H9 (cell line): ENCODE measurements at regions not wholly inside any gene's neighbourhood (a gene's known extent, or its start where the extent isn't known, plus 50 kb on each side); places are given as distances from the start of the nearest gene placed in this dataset.

ENCODE experiments used
- DNase-seq: peaks from one replicate; pipeline ENCODE4 v3.0.0-alpha.2; 2017
- H2AFZ ChIP-seq: one replicate; pipeline ENCODE4 v1.6.1; 2013; ENCODE audit warnings: mild to moderate bottlenecking, low read length, control low read depth, moderate library complexity
- H2AK5ac ChIP-seq: 2 replicates; pipeline ENCODE4 v1.6.1; 2013; ENCODE audit warnings: low read length, control low read depth, mixed read lengths; ENCODE audit not compliant: insufficient read length
- H2BK120ac ChIP-seq: one replicate; pipeline ENCODE4 v1.6.1; 2013; ENCODE audit warnings: low read depth, mild to moderate bottlenecking, low read length, control low read depth, inconsistent platforms; ENCODE audit not compliant: poor library complexity, severe bottlenecking
- H2BK12ac ChIP-seq: 2 replicates; pipeline ENCODE4 v1.6.1; 2013; ENCODE audit warnings: low read length, control low read depth, mixed read lengths, low read depth; ENCODE audit not compliant: insufficient read length
- H2BK15ac ChIP-seq: 2 replicates; pipeline ENCODE4 v1.6.1; 2013; ENCODE audit warnings: low read depth, low read length, control low read depth
- H2BK20ac ChIP-seq: one replicate; pipeline ENCODE4 v1.6.1; 2013; ENCODE audit warnings: low read depth, mild to moderate bottlenecking, low read length, control low read depth, inconsistent platforms; ENCODE audit not compliant: poor library complexity, severe bottlenecking
- H2BK5ac ChIP-seq: 2 replicates; pipeline ENCODE4 v1.6.1; 2013; ENCODE audit warnings: low read length, control low read depth, mixed read lengths; ENCODE audit not compliant: insufficient read length
- H3K14ac ChIP-seq: 2 replicates; pipeline ENCODE4 v1.6.1; 2013; ENCODE audit warnings: low read length, control low read depth; ENCODE audit not compliant: insufficient read depth
- H3K18ac ChIP-seq: 2 replicates; pipeline ENCODE4 v1.6.1; 2013; ENCODE audit warnings: low read depth, mild to moderate bottlenecking, mixed read lengths, low read length, control low read depth; ENCODE audit not compliant: insufficient read length
- H3K23ac ChIP-seq: 2 replicates; pipeline ENCODE4 v1.6.1; 2013; ENCODE audit warnings: low read length, control low read depth, mixed read lengths, low read depth; ENCODE audit not compliant: insufficient read length
- H3K23me2 ChIP-seq: 2 replicates; pipeline ENCODE4 v1.6.1; 2013; ENCODE audit warnings: low read depth, mild to moderate bottlenecking, mixed read lengths, low read length, control low read depth; ENCODE audit not compliant: insufficient read length, poor library complexity, severe bottlenecking
- H3K27ac ChIP-seq: 2 replicates; pipeline ENCODE4 v1.5.1; 2013; ENCODE audit warnings: low read length, control low read depth, mixed read lengths, low read depth; ENCODE audit not compliant: insufficient read length
- H3K27me3 ChIP-seq: 2 replicates; pipeline ENCODE4 v1.6.1; 2013; ENCODE audit warnings: low read length, control low read depth, inconsistent platforms; ENCODE audit not compliant: insufficient read depth
- H3K4ac ChIP-seq: 2 replicates; pipeline ENCODE4 v1.6.1; 2013; ENCODE audit warnings: low read depth, mild to moderate bottlenecking, control low read depth, inconsistent platforms, low read length, moderate library complexity
- H3K4me1 ChIP-seq: 2 replicates; pipeline ENCODE4 v1.6.1; 2013; ENCODE audit warnings: low read length, control low read depth, inconsistent platforms; ENCODE audit not compliant: insufficient read depth
- H3K4me2 ChIP-seq: 2 replicates; pipeline ENCODE4 v1.6.1; 2013; ENCODE audit warnings: low read length, control low read depth, mixed read lengths; ENCODE audit not compliant: insufficient read length, insufficient read depth
- H3K56ac ChIP-seq: 2 replicates; pipeline ENCODE4 v1.6.1; 2013; ENCODE audit warnings: low read depth, mild to moderate bottlenecking, mixed read lengths, low read length, control low read depth; ENCODE audit not compliant: insufficient read length
- H3K79me1 ChIP-seq: 2 replicates; pipeline ENCODE4 v1.6.1; 2013; ENCODE audit warnings: low read depth, mild to moderate bottlenecking, moderate library complexity, low read length, control low read depth, inconsistent platforms; ENCODE audit not compliant: insufficient read depth, poor library complexity, severe bottlenecking
- H3K79me2 ChIP-seq: 2 replicates; pipeline ENCODE4 v1.6.1; 2013; ENCODE audit warnings: low read length, control low read depth, inconsistent platforms; ENCODE audit not compliant: insufficient read depth
- H3K9ac ChIP-seq: 2 replicates; pipeline ENCODE4 v1.6.1; 2013; ENCODE audit warnings: low read length, control low read depth, mixed read lengths; ENCODE audit not compliant: insufficient read length; ENCODE audit errors: extremely low read depth
- H3K9me3 ChIP-seq: one replicate; pipeline ENCODE4 v1.6.1; 2013; ENCODE audit warnings: low read depth, low read length, inconsistent platforms; ENCODE audit not compliant: control insufficient read depth
- H3T11ph ChIP-seq: one replicate; pipeline ENCODE4 v1.6.1; 2013; ENCODE audit warnings: mild to moderate bottlenecking, low read length, control low read depth, inconsistent platforms
- H4K20me1 ChIP-seq: one replicate; pipeline ENCODE4 v1.6.1; 2013; ENCODE audit not compliant: control insufficient read depth, insufficient read length, insufficient read depth
- H4K5ac ChIP-seq: 2 replicates; pipeline ENCODE4 v1.6.1; 2013; ENCODE audit warnings: low read depth, mild to moderate bottlenecking, mixed read lengths, low read length, control low read depth; ENCODE audit not compliant: insufficient read length
- H4K8ac ChIP-seq: replicated peaks from 2 replicates; pipeline ENCODE4 v1.6.1; 2013; ENCODE audit warnings: low read length, control low read depth, mixed read lengths, low read depth; ENCODE audit not compliant: insufficient read length
- H4K91ac ChIP-seq: 2 replicates; pipeline ENCODE4 v1.6.1; 2013; ENCODE audit warnings: low read depth, mild to moderate bottlenecking, moderate library complexity, mixed read lengths, low read length, control low read depth; ENCODE audit not compliant: insufficient read length
- H3K27ac Mint-ChIP-seq, 3 experiments: 2 replicates in 2 of 3; 3 replicates in 1 of 3; pipeline ENCODE4 v1.8.0; 2020 to 2021; ENCODE audit warnings: mixed read lengths in 3 of 3, mild to moderate bottlenecking in 1 of 3, moderate library complexity in 1 of 3
- H3K27me3 Mint-ChIP-seq: 2 replicates; pipeline ENCODE4 v1.8.0; 2021; ENCODE audit warnings: low read depth, mild to moderate bottlenecking, moderate library complexity, mixed read lengths
- H3K36me3 Mint-ChIP-seq, 3 experiments: 2 replicates in 2 of 3; 3 replicates in 1 of 3; pipeline ENCODE4 v1.8.0; 2020 to 2021; ENCODE audit warnings: low read depth in 3 of 3, mixed read lengths in 3 of 3; ENCODE audit not compliant: insufficient read depth in 1 of 3
- H3K4me1 Mint-ChIP-seq, 2 experiments: 2 replicates each; pipeline ENCODE4 v1.8.0; 2020; ENCODE audit warnings: mixed read lengths in 2 of 2
- H3K4me3 Mint-ChIP-seq, 2 experiments: 2 replicates in 1 of 2; 3 replicates in 1 of 2; pipeline ENCODE4 v1.8.0; 2020 to 2021; ENCODE audit warnings: mild to moderate bottlenecking in 2 of 2, mixed read lengths in 2 of 2, moderate library complexity in 1 of 2
- H3K9me3 Mint-ChIP-seq, 2 experiments: 2 replicates in 1 of 2; 3 replicates in 1 of 2; pipeline ENCODE4 v1.8.0; 2020; ENCODE audit warnings: mild to moderate bottlenecking in 2 of 2, mixed read lengths in 2 of 2, moderate library complexity in 1 of 2
- WGBS: extraction: QIAGEN DNeasy Blood & Tissue Kit; methylation state at CpG from one replicate; pipeline ENCODE4 v1.1.7; 2013; ENCODE audit warnings: missing lambda C conversion rate, low lambda C conversion rate, mixed read lengths; ENCODE audit not compliant: insufficient read length; ENCODE audit errors: extremely low coverage; 5-methylcytosine and 5-hydroxymethylcytosine counted together
- TF ChIP-seq, protein P1 (sequence below): fragments of 200-600 bp; sonication (generic); conservative IDR thresholded peaks from 3 replicates; pipeline ENCODE4 v1.8.0; 2021; ENCODE audit warnings: antibody characterized with exemption, mild to moderate bottlenecking

GRCh38 chrX:13123247-13123856 lies 78.9 kb upstream of the FAM9C start:
- peaks cover 19 to 21% of the 10 kb centered on the region in 2 experiments for H3K4me1 Mint-ChIP-seq
- Histone ChIP-seq H3K23ac (no peak overlapping the region), H3K9ac (no peak overlapping the region), H4K20me1 (no peaks in the 10 kb centered on the region), H3K27ac (no peak overlapping the region), H2AK5ac (no peak overlapping the region), H4K91ac (no peak overlapping the region), H4K5ac (no peak overlapping the region), H3K79me2 (no peaks in the 10 kb centered on the region), H3K4me1 (no peaks in the 10 kb centered on the region), H3K18ac (no peak overlapping the region), H2BK5ac (no peak overlapping the region), H3K4ac (no peak overlapping the region), H2AFZ (no peak overlapping the region), H3K9me3 (peaks cover 7% of the 10 kb centered on the region), H3T11ph (no peak overlapping the region), H2BK20ac (no peak overlapping the region), H4K8ac (no peak overlapping the region), H3K79me1 (no peaks in the 10 kb centered on the region), H3K56ac (no peak overlapping the region), H3K4me2 (no peak overlapping the region), H2BK120ac (no peak overlapping the region), H2BK12ac (no peak overlapping the region), H3K27me3 (no peaks in the 10 kb centered on the region), H3K14ac (no peak overlapping the region), H2BK15ac (no peak overlapping the region), H3K23me2 (no peaks in the 10 kb centered on the region)
- H3K4me3 Mint-ChIP-seq, result no peak overlapping the region
- no CpG with 5 or more reads among the region's 5 CpGs for WGBS
- TF ChIP-seq, protein P1, sequence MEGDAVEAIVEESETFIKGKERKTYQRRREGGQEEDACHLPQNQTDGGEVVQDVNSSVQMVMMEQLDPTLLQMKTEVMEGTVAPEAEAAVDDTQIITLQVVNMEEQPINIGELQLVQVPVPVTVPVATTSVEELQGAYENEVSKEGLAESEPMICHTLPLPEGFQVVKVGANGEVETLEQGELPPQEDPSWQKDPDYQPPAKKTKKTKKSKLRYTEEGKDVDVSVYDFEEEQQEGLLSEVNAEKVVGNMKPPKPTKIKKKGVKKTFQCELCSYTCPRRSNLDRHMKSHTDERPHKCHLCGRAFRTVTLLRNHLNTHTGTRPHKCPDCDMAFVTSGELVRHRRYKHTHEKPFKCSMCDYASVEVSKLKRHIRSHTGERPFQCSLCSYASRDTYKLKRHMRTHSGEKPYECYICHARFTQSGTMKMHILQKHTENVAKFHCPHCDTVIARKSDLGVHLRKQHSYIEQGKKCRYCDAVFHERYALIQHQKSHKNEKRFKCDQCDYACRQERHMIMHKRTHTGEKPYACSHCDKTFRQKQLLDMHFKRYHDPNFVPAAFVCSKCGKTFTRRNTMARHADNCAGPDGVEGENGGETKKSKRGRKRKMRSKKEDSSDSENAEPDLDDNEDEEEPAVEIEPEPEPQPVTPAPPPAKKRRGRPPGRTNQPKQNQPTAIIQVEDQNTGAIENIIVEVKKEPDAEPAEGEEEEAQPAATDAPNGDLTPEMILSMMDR, result no peak
- H3K36me3 Mint-ChIP-seq, result peaks cover 4 to 5% (median 4%) of the 10 kb centered on the region in 3 experiments
- peaks cover 69 to 75% of the 10 kb centered on the region in 2 experiments for H3K9me3 Mint-ChIP-seq
- peaks cover 4% of the 10 kb centered on the region; the same call in 1 of the 2 replicates for H3K27me3 Mint-ChIP-seq
- DNase-seq, result no peak
- H3K27ac Mint-ChIP-seq, result no peak overlapping the region
